ENCODE measurements at regions not wholly inside any gene's neighbourhood (a gene's known extent, or its start where the extent isn't known, plus 50 kb on each side); places are given as distances from the start of the nearest gene placed in this dataset.

DNA sequence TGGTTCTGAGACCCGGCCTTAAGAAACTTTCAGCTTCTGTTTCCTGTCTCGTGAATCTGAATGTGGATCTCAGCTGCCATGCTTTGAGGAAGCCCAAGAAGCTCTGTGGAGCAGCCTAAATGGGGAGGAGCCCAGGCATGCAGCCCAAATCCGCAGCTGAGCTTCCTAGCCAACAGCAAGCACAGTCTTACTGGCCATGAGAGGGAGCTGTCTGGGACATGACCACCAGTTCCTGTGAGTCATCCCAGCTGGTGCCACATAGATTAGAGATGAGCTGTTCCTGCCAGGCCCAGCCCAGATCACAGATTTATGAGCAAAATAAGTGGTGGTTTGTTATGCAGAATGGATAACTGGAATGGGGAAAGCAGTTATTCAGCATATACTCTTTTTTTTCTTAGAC, 224.4 kb upstream of the APCDD1 start:
- Histone ChIP-seq H3K4me1 (ENCODE audit: control insufficient read depth in 2 of 2, insufficient read depth in 2 of 2, low read length in 1 of 2) (peaks cover 3 to 4% of the 10 kb centered on the region in 2 donors), H3K27me3 (ENCODE audit: control insufficient read depth in 1 of 2, insufficient read depth in 2 of 2, low read length in 2 of 2) (no peaks in the 10 kb centered on the region), H3K9me3 (ENCODE audit: control insufficient read depth in 2 of 2, insufficient read depth in 1 of 2, low read depth in 1 of 2, low read length in 1 of 2) (peaks cover 0 to 2% of the 10 kb centered on the region in 2 donors), H3K27ac (ENCODE audit: low read depth in 2 of 2, low read length in 1 of 2) (no peak overlapping the region), H3K36me3 (ENCODE audit: control insufficient read depth in 2 of 2, insufficient read depth in 2 of 2, low read length in 1 of 2) (no peaks in the 10 kb centered on the region), H3K4me3 (ENCODE audit: low read depth in 1 of 2, low read length in 2 of 2) (no peak overlapping the region)
- WGBS, 2 donors: 85 to 90% methylated on average over 3 of the region's 3 CpGs

GRCh38 chr18:10231220-10231619, 223.2 kb upstream of the APCDD1 start:
- Histone ChIP-seq H3K4me3 (ENCODE audit: low read depth in 1 of 2, low read length in 2 of 2) (no peak overlapping the region), H3K27ac (ENCODE audit: low read depth in 2 of 2, low read length in 1 of 2) (no peak overlapping the region), H3K9me3 (ENCODE audit: control insufficient read depth in 2 of 2, insufficient read depth in 1 of 2, low read depth in 1 of 2, low read length in 1 of 2) (peaks cover 0 to 2% of the 10 kb centered on the region in 2 donors), H3K27me3 (ENCODE audit: control insufficient read depth in 1 of 2, insufficient read depth in 2 of 2, low read length in 2 of 2) (no peaks in the 10 kb centered on the region), H3K36me3 (ENCODE audit: control insufficient read depth in 2 of 2, insufficient read depth in 2 of 2, low read length in 1 of 2) (no peaks in the 10 kb centered on the region), H3K4me1 (ENCODE audit: control insufficient read depth in 2 of 2, insufficient read depth in 2 of 2, low read length in 1 of 2) (peaks cover 3 to 4% of the 10 kb centered on the region in 2 donors)
- 86 to 87% methylated on average over 3 of the region's 3 CpGs for WGBS, 2 donors

- Histone ChIP-seq H3K27me3 (ENCODE audit: control insufficient read depth in 1 of 2, insufficient read depth in 2 of 2, low read length in 2 of 2) (no peaks in the 10 kb centered on the region), H3K36me3 (ENCODE audit: control insufficient read depth in 2 of 2, insufficient read depth in 2 of 2, low read length in 1 of 2) (no peaks in the 10 kb centered on the region), H3K27ac (ENCODE audit: low read depth in 2 of 2, low read length in 1 of 2) (no peak overlapping the region), H3K9me3 (ENCODE audit: control insufficient read depth in 2 of 2, insufficient read depth in 1 of 2, low read depth in 1 of 2, low read length in 1 of 2) (no peaks in the 10 kb centered on the region), H3K4me3 (ENCODE audit: low read depth in 1 of 2, low read length in 2 of 2) (no peak overlapping the region), H3K4me1 (ENCODE audit: control insufficient read depth in 2 of 2, insufficient read depth in 2 of 2, low read length in 1 of 2) (peaks cover 3 to 4% of the 10 kb centered on the region in 2 donors)
- 73 to 81% methylated on average over 2 of the region's 2 CpGs for WGBS, 2 donors
Observed at GRCh38 chr18:10232062-10232461, 222.4 kb upstream of the APCDD1 start.

GRCh38 chr18:10233082-10233875, 221.2 kb upstream of the APCDD1 start:
- WGBS, 2 donors: 91% methylated on average over 10 of the region's 10 CpGs

GRCh38 chr18:10234281-10234680, 220.2 kb upstream of the APCDD1 start:
- Histone ChIP-seq H3K27ac (ENCODE audit: low read depth in 2 of 2, low read length in 1 of 2) (peak overlapping the region in 1 of 2 donors; percentile 28), H3K4me1 (ENCODE audit: control insufficient read depth in 2 of 2, insufficient read depth in 2 of 2, low read length in 1 of 2) (no peaks in the 10 kb centered on the region), H3K9me3 (ENCODE audit: control insufficient read depth in 2 of 2, insufficient read depth in 1 of 2, low read depth in 1 of 2, low read length in 1 of 2) (no peaks in the 10 kb centered on the region), H3K27me3 (ENCODE audit: control insufficient read depth in 1 of 2, insufficient read depth in 2 of 2, low read length in 2 of 2) (no peaks in the 10 kb centered on the region), H3K36me3 (ENCODE audit: control insufficient read depth in 2 of 2, insufficient read depth in 2 of 2, low read length in 1 of 2) (no peaks in the 10 kb centered on the region), H3K4me3 (ENCODE audit: low read depth in 1 of 2, low read length in 2 of 2) (no peak overlapping the region)
- WGBS, 2 donors: 80 to 84% methylated on average over 5 of the region's 5 CpGs

More at GRCh38 chr18:10233082-10233875, 221.2 kb upstream of the APCDD1 start:
- no peaks in the 10 kb centered on the region for H3K27me3 ChIP-seq (ENCODE audit: control insufficient read depth in 1 of 2, insufficient read depth in 2 of 2, low read length in 2 of 2)
- no peak overlapping the region for H3K4me3 ChIP-seq (ENCODE audit: low read depth in 1 of 2, low read length in 2 of 2)
- no peaks in the 10 kb centered on the region for H3K9me3 ChIP-seq (ENCODE audit: control insufficient read depth in 2 of 2, insufficient read depth in 1 of 2, low read depth in 1 of 2, low read length in 1 of 2)
- no peak overlapping the region for H3K27ac ChIP-seq (ENCODE audit: low read depth in 2 of 2, low read length in 1 of 2)
- H3K4me1 ChIP-seq (ENCODE audit: control insufficient read depth in 2 of 2, insufficient read depth in 2 of 2, low read length in 1 of 2): peaks cover 3 to 4% of the 10 kb centered on the region in 2 donors
- H3K36me3 ChIP-seq (ENCODE audit: control insufficient read depth in 2 of 2, insufficient read depth in 2 of 2, low read length in 1 of 2): no peaks in the 10 kb centered on the region

GRCh38 chr18:10234912-10235660, 219.3 kb upstream of the APCDD1 start:
- Histone ChIP-seq H3K4me1 (ENCODE audit: control insufficient read depth in 2 of 2, insufficient read depth in 2 of 2, low read length in 1 of 2) (no peaks in the 10 kb centered on the region), H3K4me3 (ENCODE audit: low read depth in 1 of 2, low read length in 2 of 2) (no peak overlapping the region), H3K9me3 (ENCODE audit: control insufficient read depth in 2 of 2, insufficient read depth in 1 of 2, low read depth in 1 of 2, low read length in 1 of 2) (no peaks in the 10 kb centered on the region), H3K27ac (ENCODE audit: low read depth in 2 of 2, low read length in 1 of 2) (peak overlapping the region in 1 of 2 donors; percentile 30), H3K36me3 (ENCODE audit: control insufficient read depth in 2 of 2, insufficient read depth in 2 of 2, low read length in 1 of 2) (no peaks in the 10 kb centered on the region), H3K27me3 (ENCODE audit: control insufficient read depth in 1 of 2, insufficient read depth in 2 of 2, low read length in 2 of 2) (no peaks in the 10 kb centered on the region)
- WGBS, 2 donors: 36 to 47% methylated on average over 6 of the region's 6 CpGs

- WGBS, 2 donors: 69 to 84% methylated on average over 2 of the region's 2 CpGs
- Histone ChIP-seq H3K4me1 (ENCODE audit: control insufficient read depth in 2 of 2, insufficient read depth in 2 of 2, low read length in 1 of 2) (no peaks in the 10 kb centered on the region), H3K36me3 (ENCODE audit: control insufficient read depth in 2 of 2, insufficient read depth in 2 of 2, low read length in 1 of 2) (no peaks in the 10 kb centered on the region), H3K27ac (ENCODE audit: low read depth in 2 of 2, low read length in 1 of 2) (no peak overlapping the region), H3K4me3 (ENCODE audit: low read depth in 1 of 2, low read length in 2 of 2) (no peak overlapping the region), H3K9me3 (ENCODE audit: control insufficient read depth in 2 of 2, insufficient read depth in 1 of 2, low read depth in 1 of 2, low read length in 1 of 2) (no peaks in the 10 kb centered on the region), H3K27me3 (ENCODE audit: control insufficient read depth in 1 of 2, insufficient read depth in 2 of 2, low read length in 2 of 2) (no peaks in the 10 kb centered on the region)
Observed at GRCh38 chr18:10235661-10235952, 218.8 kb upstream of the APCDD1 start.

GRCh38 chr18:10239103-10239502, 215.3 kb upstream of the APCDD1 start:
- H3K4me1 ChIP-seq (ENCODE audit: control insufficient read depth in 2 of 2, insufficient read depth in 2 of 2, low read length in 1 of 2): no peaks in the 10 kb centered on the region
- WGBS, 2 donors: 40 to 54% methylated on average over 11 of the region's 11 CpGs
- no peaks in the 10 kb centered on the region for H3K27me3 ChIP-seq (ENCODE audit: control insufficient read depth in 1 of 2, insufficient read depth in 2 of 2, low read length in 2 of 2)
- H3K27ac ChIP-seq (ENCODE audit: low read depth in 2 of 2, low read length in 1 of 2): no peak overlapping the region
- no peaks in the 10 kb centered on the region for H3K36me3 ChIP-seq (ENCODE audit: control insufficient read depth in 2 of 2, insufficient read depth in 2 of 2, low read length in 1 of 2)
- no peak overlapping the region for H3K4me3 ChIP-seq (ENCODE audit: low read depth in 1 of 2, low read length in 2 of 2)
- no peaks in the 10 kb centered on the region for H3K9me3 ChIP-seq (ENCODE audit: control insufficient read depth in 2 of 2, insufficient read depth in 1 of 2, low read depth in 1 of 2, low read length in 1 of 2)

- WGBS, 2 donors: 61 to 73% methylated on average over 5 of the region's 5 CpGs
- H3K4me1 ChIP-seq (ENCODE audit: control insufficient read depth in 2 of 2, insufficient read depth in 2 of 2, low read length in 1 of 2): no peaks in the 10 kb centered on the region
- H3K36me3 ChIP-seq (ENCODE audit: control insufficient read depth in 2 of 2, insufficient read depth in 2 of 2, low read length in 1 of 2): no peaks in the 10 kb centered on the region
- H3K4me3 ChIP-seq (ENCODE audit: low read depth in 1 of 2, low read length in 2 of 2): no peak overlapping the region
- H3K9me3 ChIP-seq (ENCODE audit: control insufficient read depth in 2 of 2, insufficient read depth in 1 of 2, low read depth in 1 of 2, low read length in 1 of 2): no peaks in the 10 kb centered on the region
- H3K27me3 ChIP-seq (ENCODE audit: control insufficient read depth in 1 of 2, insufficient read depth in 2 of 2, low read length in 2 of 2): no peaks in the 10 kb centered on the region
- no peak overlapping the region for H3K27ac ChIP-seq (ENCODE audit: low read depth in 2 of 2, low read length in 1 of 2)
Observed at GRCh38 chr18:10239991-10240634, 214.3 kb upstream of the APCDD1 start.
